Chondrocyte (in vitro differentiated cells): ENCODE measurements at regions not wholly inside any gene's neighbourhood (a gene's known extent, or its start where the extent isn't known, plus 50 kb on each side); places are given as distances from the start of the nearest gene placed in this dataset.
A peak's percentile ranks its signal among the peaks of the same experiment; 100 is the strongest.

ENCODE experiments used
- DNase-seq: peaks from one replicate; pipeline ENCODE4 v3.0.0; 2021; ENCODE audit warnings: mixed read lengths, low spot score
- H3K27ac Mint-ChIP-seq: one replicate; pipeline ENCODE4 v1.8.0; 2021; ENCODE audit warnings: mild to moderate bottlenecking, moderate library complexity, mixed read lengths; ENCODE audit not compliant: unreplicated experiment
- H3K27me3 Mint-ChIP-seq: 2 replicates; pipeline ENCODE4 v1.8.0; 2021; ENCODE audit warnings: low read depth, mixed read lengths
- H3K36me3 Mint-ChIP-seq: 2 replicates; pipeline ENCODE4 v1.8.0; 2021; ENCODE audit warnings: low read depth, mixed read lengths
- H3K4me1 Mint-ChIP-seq: 2 replicates; pipeline ENCODE4 v1.8.0; 2021; ENCODE audit warnings: low read depth, mild to moderate bottlenecking, mixed read lengths
- H3K4me3 Mint-ChIP-seq: one replicate; pipeline ENCODE4 v1.8.0; 2021; ENCODE audit warnings: mild to moderate bottlenecking, moderate library complexity, mixed read lengths; ENCODE audit not compliant: unreplicated experiment
- H3K9me3 Mint-ChIP-seq: 2 replicates; pipeline ENCODE4 v1.8.0; 2021; ENCODE audit warnings: low read depth, mixed read lengths
- CTCF ChIP-seq: fragments of 200-600 bp; sonication (generic); IDR thresholded peaks from 2 replicates; pipeline ENCODE4 v1.5.0; 2021; ENCODE audit warnings: antibody characterized with exemption, mild to moderate bottlenecking, moderate library complexity

- TF ChIP-seq CTCF = peak; percentile 19
- Mint-ChIP-seq H3K4me1 (peaks cover 3% of the 10 kb centered on the region), H3K4me3 (no peak overlapping the region), H3K36me3 (no peaks in the 10 kb centered on the region), H3K27ac (no peak overlapping the region), H3K27me3 (no peaks in the 10 kb centered on the region), H3K9me3 (peaks cover 5% of the 10 kb centered on the region)
- DNase-seq = no peak
Measured at GRCh38 chr14:87002776-87003175, 990.2 kb downstream of the GALC start.

GRCh38 chr14:87001333-87001732, 991.6 kb downstream of the GALC start:
- DNase-seq = no peak
- no peak overlapping the region for H3K27ac Mint-ChIP-seq
- no peak for TF ChIP-seq CTCF
- no peaks in the 10 kb centered on the region for H3K9me3 Mint-ChIP-seq
- no peaks in the 10 kb centered on the region for H3K27me3 Mint-ChIP-seq
- H3K4me3 Mint-ChIP-seq = no peak overlapping the region
- H3K36me3 Mint-ChIP-seq = no peaks in the 10 kb centered on the region
- H3K4me1 Mint-ChIP-seq = peaks cover 7% of the 10 kb centered on the region

- no peak overlapping the region for H3K27ac Mint-ChIP-seq
- H3K9me3 Mint-ChIP-seq = no peaks in the 10 kb centered on the region
- no peak overlapping the region for H3K4me3 Mint-ChIP-seq
- TF ChIP-seq CTCF = no peak
- H3K27me3 Mint-ChIP-seq = no peaks in the 10 kb centered on the region
- H3K4me1 Mint-ChIP-seq = peaks cover 6% of the 10 kb centered on the region
- H3K36me3 Mint-ChIP-seq = no peaks in the 10 kb centered on the region
- no peak for DNase-seq
Measured at GRCh38 chr14:87000081-87000480, 992.9 kb downstream of the GALC start.

- DNase-seq = no peak
- no peaks in the 10 kb centered on the region for H3K9me3 Mint-ChIP-seq
- no peak overlapping the region for H3K4me3 Mint-ChIP-seq
- no peaks in the 10 kb centered on the region for H3K27me3 Mint-ChIP-seq
- H3K4me1 Mint-ChIP-seq = peaks cover 5% of the 10 kb centered on the region
- no peaks in the 10 kb centered on the region for H3K36me3 Mint-ChIP-seq
- H3K27ac Mint-ChIP-seq = no peak overlapping the region
- no peak for TF ChIP-seq CTCF
Measured at GRCh38 chr14:86999036-86999435, 993.9 kb downstream of the GALC start.

- no peaks in the 10 kb centered on the region for H3K36me3 Mint-ChIP-seq
- DNase-seq = no peak
- no peak overlapping the region for H3K4me3 Mint-ChIP-seq
- H3K27ac Mint-ChIP-seq = no peak overlapping the region
- TF ChIP-seq CTCF = no peak
- H3K9me3 Mint-ChIP-seq = no peaks in the 10 kb centered on the region
- peaks cover 5% of the 10 kb centered on the region for H3K4me1 Mint-ChIP-seq
- H3K27me3 Mint-ChIP-seq = no peaks in the 10 kb centered on the region
Measured at GRCh38 chr14:86997271-86997670, 995.7 kb downstream of the GALC start.
